ENCODE measurements at regions not wholly inside any gene's neighbourhood (a gene's known extent, or its start where the extent isn't known, plus 50 kb on each side); places are given as distances from the start of the nearest gene placed in this dataset.

GRCh38 chr5:2696156-2696807, 55.2 kb downstream of the IRX2 start:
- no peak for DNase-seq

DNA sequence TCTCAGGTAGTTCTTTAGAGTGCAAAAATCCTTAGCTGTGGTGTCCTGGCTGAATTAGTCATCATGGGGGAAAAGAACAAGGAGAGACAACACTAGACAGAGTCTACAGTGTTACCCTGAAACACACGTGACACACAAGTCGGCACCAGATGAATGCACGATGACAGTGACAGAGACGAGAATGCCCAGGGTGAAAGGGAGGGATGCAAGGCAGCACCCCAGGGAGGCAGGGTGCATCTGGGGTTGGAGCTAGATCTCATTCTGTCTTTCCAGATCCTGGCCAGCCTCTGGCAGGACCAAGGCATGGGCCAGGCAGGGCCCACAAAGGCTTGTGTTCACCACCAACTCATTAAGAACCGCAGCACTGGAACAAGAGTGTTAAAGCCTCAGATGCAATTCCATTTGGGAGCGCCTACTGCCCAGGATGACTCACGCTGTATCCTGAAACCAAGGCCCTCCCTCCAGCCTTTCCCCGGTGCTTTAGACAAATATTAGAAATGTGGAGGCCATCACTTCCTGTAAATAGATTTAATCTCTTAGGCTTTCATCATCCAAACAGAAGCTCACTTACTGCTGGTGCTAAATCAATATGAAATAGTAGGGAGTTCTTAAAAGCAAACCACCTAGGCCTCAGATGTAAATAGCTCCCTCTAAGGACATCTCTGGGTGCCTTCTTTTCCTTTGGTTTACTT, 56.1 kb downstream of the IRX2 start:
- no peak for DNase-seq

- DNase-seq, result no peak
Observed at GRCh38 chr5:2691530-2691929, 59.9 kb downstream of the IRX2 start.

DNA sequence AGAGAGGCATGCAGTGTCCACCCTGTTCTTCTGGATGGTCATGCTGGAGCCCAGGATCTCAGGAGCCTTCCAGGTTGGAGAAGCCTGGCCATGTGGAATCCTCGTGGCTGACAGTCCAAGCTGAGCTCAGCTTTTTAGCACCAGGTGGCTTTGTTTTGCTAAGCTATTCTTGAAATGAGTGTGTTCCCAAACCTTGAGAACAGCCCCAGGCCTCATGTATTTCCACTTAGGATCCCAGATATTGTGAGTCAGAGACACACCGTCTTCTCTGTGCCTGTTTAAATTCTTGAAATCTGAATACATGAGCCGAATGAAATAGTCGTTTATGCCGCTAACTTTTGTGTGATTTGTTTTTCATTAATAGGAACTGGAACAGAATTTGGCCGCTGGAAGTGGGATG, 61.2 kb downstream of the IRX2 start:
- DNase-seq, result no peak

- no peak for DNase-seq
Observed at GRCh38 chr5:2688586-2688985, 62.9 kb downstream of the IRX2 start.

DNA sequence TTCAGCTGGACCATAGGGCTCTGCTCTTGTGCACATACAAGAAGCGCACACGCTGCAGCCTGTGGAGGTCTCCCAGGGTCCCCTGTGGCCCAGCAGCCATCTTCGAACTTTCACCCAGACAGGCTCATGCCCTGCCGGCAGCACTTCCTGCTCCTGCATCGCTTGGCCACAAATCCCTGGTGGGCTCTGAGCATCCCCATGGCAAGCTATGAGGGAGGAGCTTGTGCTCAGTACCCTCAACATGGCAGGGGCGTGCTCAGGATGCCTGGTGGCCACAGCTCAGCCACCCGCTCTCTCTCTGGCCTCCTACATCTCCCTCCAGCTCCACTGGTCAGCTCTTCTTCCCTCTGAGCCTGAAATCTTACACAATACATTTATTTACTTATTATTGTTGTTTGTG, 63.7 kb downstream of the IRX2 start:
- no peak for DNase-seq

- no peak for DNase-seq
Observed at GRCh38 chr5:2686321-2687124, 65.0 kb downstream of the IRX2 start.

GRCh38 chr5:2685651-2686272, 65.7 kb downstream of the IRX2 start:
- DNase-seq, result no peak

GRCh38 chr5:2684606-2685005, 66.9 kb downstream of the IRX2 start:
- no peak for DNase-seq

GRCh38 chr5:2683720-2684119, 67.8 kb downstream of the IRX2 start:
- DNase-seq, result no peak

DNA sequence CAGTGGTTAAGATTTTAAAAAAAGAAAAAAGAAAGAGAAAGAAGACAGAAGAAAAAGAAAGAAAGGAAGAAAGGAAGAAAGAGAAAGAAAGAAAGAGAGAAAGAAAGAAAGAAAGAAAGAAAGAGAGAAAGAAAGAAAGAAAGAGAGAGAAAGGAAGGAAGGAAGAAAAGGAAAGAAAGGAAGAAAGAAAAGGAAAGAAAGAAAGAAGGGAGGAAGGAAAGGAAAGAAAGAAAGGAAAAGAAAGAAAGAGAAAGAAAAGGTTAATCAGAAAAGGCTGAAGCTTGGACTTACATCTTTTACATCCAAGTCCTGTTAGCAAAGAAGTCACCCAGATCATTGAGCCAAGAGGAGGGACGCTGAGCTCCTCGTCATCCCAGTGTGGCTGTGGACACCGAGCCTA, 70.0 kb downstream of the IRX2 start:
- no peak for DNase-seq

DNA sequence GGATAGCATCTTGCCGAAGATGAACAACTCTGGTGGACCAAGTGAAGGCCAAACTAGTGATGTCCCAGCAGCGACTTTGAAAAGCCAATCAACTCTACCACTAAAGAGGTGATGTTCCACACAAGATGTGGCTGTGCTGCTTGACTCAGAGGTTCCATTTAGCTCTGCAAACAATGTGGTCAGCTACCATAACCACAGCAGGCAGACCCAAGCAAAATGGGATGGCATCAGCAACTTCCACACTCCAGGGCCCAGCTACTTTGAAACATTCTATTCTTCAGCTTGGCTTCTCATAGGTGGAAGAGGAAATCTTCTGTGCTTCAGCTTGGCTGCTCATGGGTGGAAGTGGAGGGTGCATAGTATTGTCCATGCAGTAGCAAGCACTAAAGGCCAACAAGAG, 70.5 kb downstream of the IRX2 start:
- no peak for DNase-seq

DNA sequence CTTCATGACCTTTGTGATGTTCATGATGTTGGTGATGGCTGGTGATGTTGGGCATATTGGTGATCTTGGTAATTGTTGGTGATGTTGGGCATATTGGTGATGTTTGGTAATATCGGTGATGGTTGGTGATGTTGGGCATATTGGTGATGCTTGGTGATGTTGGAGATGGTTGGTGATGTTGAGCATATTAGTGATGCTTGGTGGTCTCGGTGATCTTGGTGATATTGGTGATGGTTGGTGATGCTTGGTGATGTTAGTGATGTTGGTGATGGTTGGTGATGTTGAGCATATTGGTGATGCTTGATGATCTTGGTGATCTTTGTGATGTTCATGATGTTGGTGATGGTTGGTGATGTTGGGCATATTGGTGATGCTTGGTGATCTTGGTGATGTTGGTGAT, 73.8 kb downstream of the IRX2 start:
- DNase-seq, result no peak

- no peak for DNase-seq
Observed at GRCh38 chr5:2675548-2675947, 75.9 kb downstream of the IRX2 start.

DNA sequence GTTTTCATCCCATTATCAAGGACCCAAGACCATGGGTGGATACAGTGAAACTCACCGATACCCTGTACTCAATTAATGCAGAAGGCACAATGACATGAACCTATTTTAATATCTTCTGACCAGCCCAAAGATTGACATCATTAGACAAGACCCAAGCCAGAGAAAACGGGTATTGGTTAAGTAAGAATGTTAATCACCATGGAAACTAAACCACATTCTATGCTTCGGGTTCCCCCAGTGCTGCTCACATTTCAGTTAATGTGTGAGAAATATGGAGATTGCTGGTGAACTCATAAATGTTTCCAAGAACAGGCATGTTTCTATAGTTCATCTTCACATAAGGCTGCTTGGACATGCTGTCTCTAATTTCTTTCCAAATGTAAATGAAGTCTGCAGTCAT, 77.0 kb downstream of the IRX2 start:
- no peak for DNase-seq

DNA sequence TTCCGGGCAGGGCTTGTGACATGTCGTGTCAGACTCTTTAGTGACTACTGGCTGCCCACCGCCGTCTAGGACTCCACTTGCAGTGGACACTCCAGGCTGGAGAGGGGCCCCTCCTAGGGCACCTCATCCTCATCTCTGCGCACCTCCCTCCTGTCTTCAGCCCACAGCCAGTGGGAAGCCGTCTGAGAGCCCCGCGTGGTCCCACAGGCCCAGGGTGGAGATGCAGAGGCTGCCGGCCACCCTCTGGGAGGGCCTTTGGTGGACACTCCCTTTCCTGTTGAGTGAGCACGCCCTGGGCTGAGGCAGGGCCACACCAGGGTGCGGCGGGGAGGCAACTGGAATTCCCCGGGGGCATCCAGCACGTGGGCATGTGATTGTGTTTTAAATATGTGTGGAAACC, 80.5 kb downstream of the IRX2 start:
- no peak for DNase-seq

DNA sequence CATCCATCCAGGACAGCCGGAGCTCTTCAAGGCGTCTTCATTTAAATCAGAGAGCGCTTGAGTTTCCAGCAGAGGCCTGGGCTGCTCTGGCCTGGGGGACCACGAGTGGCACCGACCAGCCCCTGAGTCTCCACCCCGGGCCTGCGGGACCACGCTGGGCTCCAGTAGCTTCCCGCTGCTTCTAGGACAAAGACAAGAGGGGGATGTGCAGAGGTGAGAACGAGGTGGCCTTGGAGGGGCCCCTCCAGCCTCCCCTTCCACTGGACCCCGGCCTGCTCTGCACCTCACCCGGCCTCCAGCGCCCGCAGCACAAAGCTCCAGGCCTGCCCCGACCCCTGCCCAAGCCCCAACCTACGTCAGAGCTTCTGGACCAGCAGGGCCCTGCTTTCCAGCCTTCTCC, 81.6 kb downstream of the IRX2 start:
- no peak for DNase-seq

GRCh38 chr5:2669259-2669658, 82.2 kb downstream of the IRX2 start:
- no peak for DNase-seq

DNA sequence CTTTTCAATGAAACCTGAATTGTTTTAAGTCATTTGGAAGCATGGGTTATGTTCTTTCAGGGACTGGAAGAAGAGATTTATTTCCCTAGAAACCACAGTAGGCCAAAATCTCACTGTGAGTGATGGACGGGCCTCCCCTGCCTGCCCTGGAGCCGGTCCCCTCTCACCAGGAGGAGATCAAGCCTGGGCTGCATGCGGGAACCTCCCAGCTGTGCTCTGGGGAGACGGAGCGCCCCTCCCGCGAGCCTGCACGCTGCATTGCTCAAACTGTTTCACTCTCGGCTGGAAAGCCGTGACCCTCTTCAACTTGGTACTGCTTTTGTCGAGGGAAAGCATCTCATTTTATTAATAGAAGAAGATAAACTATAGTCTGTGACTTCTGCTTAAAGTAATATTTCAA, 85.4 kb downstream of the IRX2 start:
- DNase-seq, result no peak

DNA sequence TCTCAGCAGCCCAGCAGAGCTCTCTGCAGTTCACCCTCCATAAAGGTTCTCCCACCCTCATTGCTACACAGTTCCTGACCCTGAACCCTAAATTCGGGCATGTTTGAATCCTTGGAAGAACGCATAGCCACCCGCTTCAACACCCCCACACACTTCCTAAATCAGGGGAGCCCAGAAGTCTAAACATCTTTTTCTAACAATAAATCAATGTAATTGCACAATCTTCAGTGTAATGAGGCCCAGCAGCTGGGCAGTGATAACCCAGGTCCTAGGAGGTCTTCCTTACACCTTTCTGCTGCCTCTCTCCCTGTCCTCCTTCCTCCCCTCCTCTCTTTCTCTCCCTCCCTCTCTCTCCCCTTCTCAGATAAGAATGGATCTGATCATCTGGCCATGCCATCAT, 88.0 kb downstream of the IRX2 start:
- no peak for DNase-seq

DNA sequence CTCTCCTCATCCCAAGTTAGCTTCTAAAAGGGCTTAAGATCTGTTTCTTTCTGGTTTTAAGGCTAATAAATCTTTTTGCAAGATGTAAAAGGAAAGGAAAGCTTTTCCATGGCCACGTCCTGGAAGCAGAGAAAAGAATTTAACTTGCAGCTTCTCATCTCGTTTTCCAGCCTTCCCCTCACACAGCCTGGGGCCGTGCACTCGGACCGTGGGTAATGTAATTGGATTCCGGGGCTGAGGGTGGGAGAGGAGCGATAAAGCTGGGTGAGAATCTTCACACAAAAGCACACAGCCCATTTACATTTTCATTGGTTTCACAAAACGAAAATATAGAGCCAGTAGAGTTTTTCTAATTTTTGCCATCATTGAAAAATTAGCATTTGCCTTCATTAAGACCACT, 91.2 kb downstream of the IRX2 start:
- DNase-seq, result no peak

- DNase-seq, result no peak
Observed at GRCh38 chr5:2658881-2659470, 92.5 kb downstream of the IRX2 start.

DNA sequence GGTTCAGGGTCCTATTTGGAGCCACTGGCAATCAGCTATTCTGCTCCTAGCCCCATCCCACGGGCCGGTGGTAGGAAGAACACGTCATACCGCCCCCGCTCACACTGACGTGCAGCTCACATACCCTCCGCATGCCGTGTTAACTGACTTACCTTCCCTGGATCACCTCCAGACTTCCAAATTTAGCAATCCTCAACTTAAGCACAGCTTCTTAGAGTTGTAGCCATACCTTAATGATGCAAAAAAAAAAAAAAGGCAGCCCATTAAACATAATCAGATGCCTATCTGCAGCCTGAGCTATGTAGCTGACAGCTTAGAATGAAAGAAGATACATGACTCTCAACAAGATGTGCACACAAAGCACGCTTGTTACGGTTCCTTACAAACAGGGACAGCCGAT, 93.0 kb downstream of the IRX2 start:
- DNase-seq, result no peak

Data from activated T-cell treated with anti-CD3 and anti-CD28 coated beads for 4 hours (primary cell).